IMR-90 (cell line): ENCODE measurements at regions not wholly inside any gene's neighbourhood (a gene's known extent, or its start where the extent isn't known, plus 50 kb on each side); places are given as distances from the start of the nearest gene placed in this dataset.

Experiments
- MAFK ChIP-seq: IDR thresholded peaks from 2 replicates; pipeline ENCODE4 v1.6.1; 2012; ENCODE audit warnings: low read depth, low read length, improper control_type of control experiment
- MAZ ChIP-seq: IDR thresholded peaks from 2 replicates; pipeline ENCODE4 v1.6.1; 2012; ENCODE audit warnings: low read depth, mild to moderate bottlenecking, low read length, improper control_type of control experiment, moderate library complexity, borderline replicate concordance
- NFE2L2 ChIP-seq: fragments of 150-350 bp; IDR thresholded peaks from 2 replicates; pipeline ENCODE4 v1.6.1; 2016; ENCODE audit warnings: low read depth, mild to moderate bottlenecking, low read length
- POLR2A ChIP-seq: IDR thresholded peaks from 2 replicates; pipeline ENCODE4 v1.6.1; 2012; ENCODE audit warnings: mild to moderate bottlenecking, low read depth, low read length
- RFX5 ChIP-seq: IDR thresholded peaks from 2 replicates; pipeline ENCODE4 v1.8.0; 2012; ENCODE audit warnings: low read depth, mild to moderate bottlenecking, low read length, moderate library complexity
- TF ChIP-seq, protein P1 (sequence below): conservative IDR thresholded peaks from 2 replicates; pipeline ENCODE4 v1.5.1; 2012; ENCODE audit warnings: mild to moderate bottlenecking, low read depth, low read length, improper control_type of control experiment

DNA sequence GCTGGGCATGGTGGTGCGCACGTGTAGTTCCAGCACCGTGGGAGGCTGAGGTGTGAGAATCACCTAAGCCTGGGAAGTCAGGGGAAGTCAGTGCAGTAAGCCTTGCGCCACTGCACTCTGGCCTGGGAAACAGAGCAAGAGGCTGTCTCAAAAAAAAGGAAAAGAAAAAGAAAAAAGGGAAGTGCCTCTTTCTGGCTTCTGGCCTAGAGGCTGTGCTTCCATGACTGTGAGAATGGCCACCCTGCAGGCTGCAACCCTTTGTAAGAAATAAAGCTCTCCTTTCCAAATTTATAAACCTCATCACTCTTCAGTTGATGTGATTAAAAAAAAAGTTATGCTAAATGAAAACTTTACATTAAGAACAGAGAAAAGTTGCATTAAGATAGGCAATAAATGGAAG is 774.3 kb downstream of the TUSC7 start:
- TF ChIP-seq, protein P1, sequence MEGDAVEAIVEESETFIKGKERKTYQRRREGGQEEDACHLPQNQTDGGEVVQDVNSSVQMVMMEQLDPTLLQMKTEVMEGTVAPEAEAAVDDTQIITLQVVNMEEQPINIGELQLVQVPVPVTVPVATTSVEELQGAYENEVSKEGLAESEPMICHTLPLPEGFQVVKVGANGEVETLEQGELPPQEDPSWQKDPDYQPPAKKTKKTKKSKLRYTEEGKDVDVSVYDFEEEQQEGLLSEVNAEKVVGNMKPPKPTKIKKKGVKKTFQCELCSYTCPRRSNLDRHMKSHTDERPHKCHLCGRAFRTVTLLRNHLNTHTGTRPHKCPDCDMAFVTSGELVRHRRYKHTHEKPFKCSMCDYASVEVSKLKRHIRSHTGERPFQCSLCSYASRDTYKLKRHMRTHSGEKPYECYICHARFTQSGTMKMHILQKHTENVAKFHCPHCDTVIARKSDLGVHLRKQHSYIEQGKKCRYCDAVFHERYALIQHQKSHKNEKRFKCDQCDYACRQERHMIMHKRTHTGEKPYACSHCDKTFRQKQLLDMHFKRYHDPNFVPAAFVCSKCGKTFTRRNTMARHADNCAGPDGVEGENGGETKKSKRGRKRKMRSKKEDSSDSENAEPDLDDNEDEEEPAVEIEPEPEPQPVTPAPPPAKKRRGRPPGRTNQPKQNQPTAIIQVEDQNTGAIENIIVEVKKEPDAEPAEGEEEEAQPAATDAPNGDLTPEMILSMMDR = no peak
- TF ChIP-seq MAZ (no peak), NFE2L2 (no peak), MAFK (no peak), RFX5 (no peak), POLR2A (no peak)
